Fibroblast of villous mesenchyme (primary cell): ENCODE measurements at regions not wholly inside any gene's neighbourhood (a gene's known extent, or its start where the extent isn't known, plus 50 kb on each side); places are given as distances from the start of the nearest gene placed in this dataset.

Source experiments
- DNase-seq: peaks from one replicate; pipeline ENCODE4 v3.0.0-alpha.2; 2010; ENCODE audit warnings: low read depth
- H3K4me3 ChIP-seq: 2 replicates; pipeline ENCODE4 v1.5.1; 2011; ENCODE audit warnings: low read depth, mild to moderate bottlenecking, low read length
- TF ChIP-seq, protein P1 (sequence below): IDR thresholded peaks from 2 replicates; pipeline ENCODE4 v1.5.1; 2012; ENCODE audit warnings: low read depth, mild to moderate bottlenecking, low read length; ENCODE audit not compliant: insufficient read depth

DNA sequence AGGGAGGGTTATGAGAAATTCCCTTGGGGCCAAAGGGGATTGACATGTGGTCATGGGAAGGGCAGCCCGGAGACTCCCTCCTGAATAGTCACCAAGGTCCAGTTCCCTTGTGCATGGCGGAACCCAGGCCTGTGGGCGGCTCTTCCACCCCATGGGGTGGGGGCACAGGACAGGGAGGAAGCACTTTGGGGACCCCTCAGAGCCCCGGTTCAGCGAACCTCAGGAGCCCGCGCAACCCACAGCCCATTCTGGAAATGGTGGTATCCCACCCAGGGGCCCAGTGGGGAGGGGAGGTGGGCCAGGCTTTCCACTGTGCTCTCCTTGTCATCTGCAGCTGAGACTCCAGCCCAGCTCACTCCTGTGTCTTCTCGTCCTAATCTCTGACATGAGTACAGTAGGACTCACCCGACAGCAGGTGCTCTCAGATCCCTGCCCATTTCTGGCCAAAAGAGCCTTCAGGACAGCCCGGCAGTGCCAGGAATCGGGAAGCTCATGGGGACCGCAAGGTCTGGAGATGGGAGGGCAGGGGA, 255.2 kb upstream of the SFSWAP start:
- no peak overlapping the region for H3K4me3 ChIP-seq
- no peak for DNase-seq
- TF ChIP-seq, protein P1, sequence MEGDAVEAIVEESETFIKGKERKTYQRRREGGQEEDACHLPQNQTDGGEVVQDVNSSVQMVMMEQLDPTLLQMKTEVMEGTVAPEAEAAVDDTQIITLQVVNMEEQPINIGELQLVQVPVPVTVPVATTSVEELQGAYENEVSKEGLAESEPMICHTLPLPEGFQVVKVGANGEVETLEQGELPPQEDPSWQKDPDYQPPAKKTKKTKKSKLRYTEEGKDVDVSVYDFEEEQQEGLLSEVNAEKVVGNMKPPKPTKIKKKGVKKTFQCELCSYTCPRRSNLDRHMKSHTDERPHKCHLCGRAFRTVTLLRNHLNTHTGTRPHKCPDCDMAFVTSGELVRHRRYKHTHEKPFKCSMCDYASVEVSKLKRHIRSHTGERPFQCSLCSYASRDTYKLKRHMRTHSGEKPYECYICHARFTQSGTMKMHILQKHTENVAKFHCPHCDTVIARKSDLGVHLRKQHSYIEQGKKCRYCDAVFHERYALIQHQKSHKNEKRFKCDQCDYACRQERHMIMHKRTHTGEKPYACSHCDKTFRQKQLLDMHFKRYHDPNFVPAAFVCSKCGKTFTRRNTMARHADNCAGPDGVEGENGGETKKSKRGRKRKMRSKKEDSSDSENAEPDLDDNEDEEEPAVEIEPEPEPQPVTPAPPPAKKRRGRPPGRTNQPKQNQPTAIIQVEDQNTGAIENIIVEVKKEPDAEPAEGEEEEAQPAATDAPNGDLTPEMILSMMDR: no peak

DNA sequence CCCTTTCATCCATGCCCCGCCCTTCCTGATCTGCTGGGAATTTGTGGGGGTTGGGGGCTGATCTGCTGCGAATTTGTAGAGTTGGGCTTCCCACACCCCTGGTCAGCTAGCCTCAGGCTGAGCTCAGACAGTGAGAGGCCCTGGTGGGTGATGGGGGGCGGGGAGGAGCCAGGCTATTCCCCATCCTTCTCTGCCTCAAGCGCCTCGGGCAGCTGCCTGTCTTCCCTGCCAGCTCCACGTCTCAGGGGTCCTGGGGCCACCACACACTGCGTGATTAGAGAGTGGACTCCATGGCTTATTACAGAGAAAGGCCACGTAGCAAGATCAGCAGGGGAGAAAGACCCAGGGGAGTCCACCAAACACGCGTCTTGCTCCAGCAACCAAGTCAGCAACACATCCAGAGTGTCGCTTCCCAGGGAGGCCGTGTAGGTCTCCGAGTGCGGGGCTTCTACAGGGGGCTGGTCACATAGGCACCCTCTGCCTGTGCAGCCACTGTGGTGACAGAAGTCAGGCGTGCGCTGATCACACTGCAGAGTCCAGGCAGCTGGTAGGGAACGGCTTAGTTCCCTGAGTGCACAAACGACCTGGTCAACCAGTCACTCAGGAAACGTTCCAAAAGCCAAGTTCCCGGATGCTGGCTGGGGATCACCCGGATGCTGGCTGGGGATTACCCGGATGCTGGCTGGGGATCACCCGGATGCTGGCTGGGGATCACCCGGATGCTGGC, 254.4 kb upstream of the SFSWAP start:
- no peak for DNase-seq

DNA sequence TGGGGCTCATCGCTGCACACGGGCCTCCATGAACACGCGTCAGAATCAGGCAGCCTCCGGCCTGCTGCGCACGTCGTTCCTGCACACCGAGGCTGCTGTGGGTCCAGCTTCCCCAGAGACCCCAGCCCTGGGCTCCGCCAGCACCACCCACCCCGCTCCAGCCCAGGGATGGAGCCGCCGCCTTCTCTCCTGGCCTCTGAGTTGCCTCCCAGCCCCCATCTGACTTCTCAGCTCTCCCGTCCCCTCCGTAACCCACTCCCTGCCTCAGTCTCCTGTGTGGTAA, 253.9 kb upstream of the SFSWAP start:
- DNase-seq: no peak
- H3K4me3 ChIP-seq: no peak overlapping the region
- TF ChIP-seq, protein P1: no peak

More for the DNA sequence above, 254.4 kb upstream of the SFSWAP start:
- no peak overlapping the region for H3K4me3 ChIP-seq
- TF ChIP-seq, protein P1: no peak

DNA sequence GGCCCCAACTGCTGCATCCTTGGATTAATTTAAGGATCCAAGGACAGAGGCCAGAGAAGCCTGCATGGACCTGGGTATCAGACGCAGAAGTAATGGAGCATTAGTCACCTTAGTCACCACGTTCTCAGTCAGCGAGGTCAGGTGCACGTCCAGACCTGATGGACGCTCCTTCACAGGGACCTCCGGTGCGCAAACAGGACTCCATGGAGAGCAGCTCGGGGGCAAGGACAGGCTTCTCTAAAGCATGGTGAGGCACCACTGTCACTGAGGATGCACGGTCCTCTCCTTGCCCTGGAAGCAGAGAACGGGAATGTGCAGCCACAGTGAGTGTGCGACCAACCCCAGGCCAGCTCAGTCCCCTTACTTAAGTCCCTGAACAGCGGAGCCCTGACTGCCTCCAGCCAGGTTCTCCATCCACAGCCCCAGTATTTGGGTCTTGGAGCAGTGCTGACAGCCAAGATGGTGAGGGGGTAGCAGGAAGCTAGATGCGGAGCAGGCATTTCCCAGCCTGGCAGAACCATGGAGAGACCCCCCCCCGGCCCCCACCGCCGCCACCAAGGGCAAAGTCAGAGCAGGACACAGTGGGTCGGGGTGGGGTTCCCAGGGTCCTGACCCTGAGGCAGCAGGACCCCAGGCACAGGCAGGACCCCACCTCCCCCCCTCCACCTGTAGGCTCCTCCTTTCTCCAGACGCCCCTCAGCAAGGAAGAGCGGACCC, 253.4 kb upstream of the SFSWAP start:
- TF ChIP-seq, protein P1: no peak

DNA sequence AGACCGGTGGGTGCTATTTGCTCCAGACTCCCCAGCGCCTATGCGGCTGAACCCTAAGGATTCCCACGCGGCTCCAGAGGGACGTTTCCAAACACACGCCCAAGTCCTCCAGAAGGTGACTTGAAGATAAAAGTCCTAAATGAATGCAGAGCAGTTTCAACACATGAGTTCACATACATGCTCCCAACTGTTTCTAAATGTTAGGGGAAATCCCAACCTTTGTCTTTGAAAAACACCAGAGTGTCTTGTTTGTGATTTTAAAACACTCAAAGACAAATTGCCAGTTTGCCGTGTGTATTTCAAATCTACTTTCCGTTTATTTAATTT, 252.9 kb upstream of the SFSWAP start:
- TF ChIP-seq, protein P1: no peak
- H3K4me3 ChIP-seq: no peak overlapping the region
- no peak for DNase-seq

More for the DNA sequence above, 253.4 kb upstream of the SFSWAP start:
- H3K4me3 ChIP-seq: no peak overlapping the region
- no peak for DNase-seq

DNA sequence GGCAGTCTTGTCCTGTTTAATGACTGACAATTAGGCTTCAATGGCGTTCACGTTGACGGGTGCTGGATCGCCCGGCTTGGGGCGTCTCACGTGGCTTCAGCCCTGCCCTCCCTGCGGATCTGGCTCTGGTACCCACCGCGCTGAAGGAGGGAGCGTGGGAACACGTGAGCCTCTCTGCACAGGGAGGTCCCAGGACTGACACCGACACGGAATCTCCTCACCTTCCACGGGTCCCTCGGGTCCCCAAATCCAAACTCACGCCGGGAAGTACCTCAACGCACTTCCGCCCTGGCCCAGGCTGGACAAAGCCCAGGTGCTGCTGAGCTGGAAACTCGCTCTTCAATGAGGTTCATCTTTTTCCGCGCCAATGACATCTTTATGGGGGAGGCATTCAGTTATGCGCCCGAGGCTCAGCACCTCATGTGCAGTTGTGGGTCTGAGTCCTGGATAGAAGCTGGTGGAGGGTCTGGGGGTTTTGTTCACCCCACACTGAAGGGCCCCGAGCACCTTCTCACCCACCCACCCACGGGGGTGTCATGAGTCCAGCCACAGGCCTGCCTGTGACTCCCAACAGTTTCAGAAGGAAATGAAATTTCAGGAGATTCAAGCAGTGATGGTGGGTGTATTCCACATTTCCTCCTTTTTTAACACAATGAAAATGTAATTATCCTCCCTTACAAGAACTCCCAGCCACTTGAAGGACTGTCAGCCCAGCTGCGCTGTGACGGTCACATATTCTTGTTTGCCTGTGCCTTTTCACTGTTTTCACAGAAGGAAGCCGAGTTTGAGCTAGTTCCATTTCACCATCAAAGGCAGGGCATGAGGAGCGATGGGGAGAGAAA, 251.7 kb upstream of the SFSWAP start:
- DNase-seq: no peak
- no peak overlapping the region for H3K4me3 ChIP-seq
- TF ChIP-seq, protein P1: no peak
